ENCODE measurements at regions not wholly inside any gene's neighbourhood (a gene's known extent, or its start where the extent isn't known, plus 50 kb on each side); places are given as distances from the start of the nearest gene placed in this dataset.

GRCh38 chr5:143878430-143878829, 66.5 kb downstream of the HMHB1 start:
- H3K4me3 ChIP-seq = no peak overlapping the region
- ATAC-seq (no peak), DNase-seq (no peak)
- no peaks in the 10 kb centered on the region for H3K36me3 ChIP-seq
- H3K27me3 ChIP-seq = no peaks in the 10 kb centered on the region
- intact Hi-C loops (cut with DNase I; ENCODE audit: low total_unique reads) (no loop called here), in situ Hi-C loops (cut with MboI; ENCODE audit: low sequenced_read_pairs in 4 of 4) (no loop called here)
- no peak for TF ChIP-seq CTCF (IDR thresholded peaks at IDR 0.05 in 4 of 5, conservative IDR thresholded peaks at IDR 0.05 in 1 of 5)
- no peak for TF ChIP-seq POLR2A (IDR thresholded peaks at IDR 0.05)
- H3K27ac ChIP-seq = no peak overlapping the region
- H3K9me3 ChIP-seq = no peaks in the 10 kb centered on the region
- H3K4me1 ChIP-seq = peaks cover 11 to 12% of the 10 kb centered on the region in 2 donors

GRCh38 chr5:143879646-143880045, 67.7 kb downstream of the HMHB1 start:
- ATAC-seq = no peak
- no peak for DNase-seq
- Histone ChIP-seq H3K27me3 (no peaks in the 10 kb centered on the region), H3K4me3 (no peak overlapping the region), H3K27ac (no peak overlapping the region), H3K36me3 (no peaks in the 10 kb centered on the region), H3K9me3 (no peaks in the 10 kb centered on the region), H3K4me1 (peaks cover 0 to 1% of the 10 kb centered on the region in 2 donors)
- no peak for TF ChIP-seq CTCF (IDR thresholded peaks at IDR 0.05 in 4 of 5, conservative IDR thresholded peaks at IDR 0.05 in 1 of 5)
- TF ChIP-seq POLR2A (IDR thresholded peaks at IDR 0.05) = no peak
- intact Hi-C loops (cut with DNase I; ENCODE audit: low total_unique reads) (no loop called here), in situ Hi-C loops (cut with MboI; ENCODE audit: low sequenced_read_pairs in 4 of 4) (no loop called here)

GRCh38 chr5:143880178-143880577, 68.2 kb downstream of the HMHB1 start:
- no peak for TF ChIP-seq CTCF (IDR thresholded peaks at IDR 0.05 in 4 of 5, conservative IDR thresholded peaks at IDR 0.05 in 1 of 5)
- TF ChIP-seq POLR2A (IDR thresholded peaks at IDR 0.05) = no peak
- no peaks in the 10 kb centered on the region for H3K36me3 ChIP-seq
- no peaks in the 10 kb centered on the region for H3K27me3 ChIP-seq
- no peak overlapping the region for H3K4me3 ChIP-seq
- in situ Hi-C loops (cut with MboI; ENCODE audit: low sequenced_read_pairs in 4 of 4) = no loop called here
- DNase-seq = no peak
- intact Hi-C loops (cut with DNase I; ENCODE audit: low total_unique reads) = no loop called here
- no peak for ATAC-seq
- H3K27ac ChIP-seq = no peak overlapping the region
- H3K9me3 ChIP-seq = no peaks in the 10 kb centered on the region
- no peaks in the 10 kb centered on the region for H3K4me1 ChIP-seq

- ATAC-seq (no peak), DNase-seq (no peak)
- Histone ChIP-seq H3K4me3 (no peak overlapping the region), H3K27me3 (no peaks in the 10 kb centered on the region), H3K27ac (no peak overlapping the region), H3K36me3 (no peaks in the 10 kb centered on the region), H3K9me3 (no peaks in the 10 kb centered on the region), H3K4me1 (peaks cover 12 to 18% of the 10 kb centered on the region in 2 donors)
- in situ Hi-C loops (cut with MboI; ENCODE audit: low sequenced_read_pairs in 4 of 4) = no loop called here
- TF ChIP-seq CTCF (IDR thresholded peaks at IDR 0.05 in 4 of 5, conservative IDR thresholded peaks at IDR 0.05 in 1 of 5) = no peak
- TF ChIP-seq POLR2A (IDR thresholded peaks at IDR 0.05) = no peak
- intact Hi-C loops (cut with DNase I; ENCODE audit: low total_unique reads) = no loop called here
Observed at GRCh38 chr5:143882520-143882919, 70.6 kb downstream of the HMHB1 start.

- peak overlapping the region in 1 of 4 donors; percentile 43 for H3K27ac ChIP-seq
- in situ Hi-C loops (cut with MboI; ENCODE audit: low sequenced_read_pairs in 4 of 4) = no loop called here
- intact Hi-C loops (cut with DNase I; ENCODE audit: low total_unique reads) = no loop called here
Observed at GRCh38 chr5:143886096-143886495, 74.1 kb downstream of the HMHB1 start.

More at GRCh38 chr5:143886096-143886495, 74.1 kb downstream of the HMHB1 start:
- no peak for DNase-seq
- Histone ChIP-seq H3K4me3 (no peak overlapping the region), H3K4me1 (peaks cover 20 to 32% of the 10 kb centered on the region in 2 donors), H3K27me3 (no peaks in the 10 kb centered on the region), H3K36me3 (no peaks in the 10 kb centered on the region), H3K9me3 (no peaks in the 10 kb centered on the region)
- TF ChIP-seq CTCF (IDR thresholded peaks at IDR 0.05 in 4 of 5, conservative IDR thresholded peaks at IDR 0.05 in 1 of 5) = no peak
- no peak for TF ChIP-seq POLR2A (IDR thresholded peaks at IDR 0.05)
- no peak for ATAC-seq
